Duodenal mucosa (tissue), 2 donors: ENCODE measurements at regions not wholly inside any gene's neighbourhood (a gene's known extent, or its start where the extent isn't known, plus 50 kb on each side); places are given as distances from the start of the nearest gene placed in this dataset.

Source experiments
- H3K27ac ChIP-seq: one replicate; pipeline ENCODE4 v1.7.0; 2013; ENCODE audit warnings: low read depth, low read length
- H3K27me3 ChIP-seq, 2 donors: one replicate each; pipeline ENCODE4 v1.7.0; 2013; ENCODE audit warnings: low read length in 2 of 2, control low read depth in 1 of 2; ENCODE audit not compliant: insufficient read depth in 2 of 2, control insufficient read depth in 1 of 2
- H3K36me3 ChIP-seq, 2 donors: one replicate each; pipeline ENCODE4 v1.7.0; 2013; ENCODE audit warnings: low read length in 2 of 2, control low read depth in 1 of 2; ENCODE audit not compliant: insufficient read depth in 2 of 2, control insufficient read depth in 1 of 2
- H3K4me1 ChIP-seq, 2 donors: one replicate each; pipeline ENCODE4 v1.7.0; 2013; ENCODE audit warnings: low read length in 2 of 2, control low read depth in 1 of 2; ENCODE audit not compliant: insufficient read depth in 2 of 2, control insufficient read depth in 1 of 2
- H3K4me3 ChIP-seq, 2 donors: one replicate each; pipeline ENCODE4 v1.7.0; 2013; ENCODE audit warnings: low read length in 2 of 2, low read depth in 1 of 2
- H3K9ac ChIP-seq, 2 donors: one replicate each; pipeline ENCODE4 v1.7.0; 2013; ENCODE audit warnings: low read length in 2 of 2, low read depth in 1 of 2
- H3K9me3 ChIP-seq, 2 donors: one replicate each; pipeline ENCODE4 v1.7.0; 2013; ENCODE audit warnings: low read length in 2 of 2, control low read depth in 1 of 2; ENCODE audit not compliant: control insufficient read depth in 1 of 2

- Histone ChIP-seq H3K4me3 (no peak overlapping the region), H3K9me3 (peaks cover 3 to 11% of the 10 kb centered on the region in 2 donors), H3K36me3 (no peaks in the 10 kb centered on the region), H3K27ac (no peak overlapping the region), H3K27me3 (peaks cover 0 to 3% of the 10 kb centered on the region in 2 donors), H3K9ac (no peak overlapping the region), H3K4me1 (no peaks in the 10 kb centered on the region)
Measured at GRCh38 chr7:98548971-98549370, 68.1 kb upstream of the NPTX2 start.

DNA sequence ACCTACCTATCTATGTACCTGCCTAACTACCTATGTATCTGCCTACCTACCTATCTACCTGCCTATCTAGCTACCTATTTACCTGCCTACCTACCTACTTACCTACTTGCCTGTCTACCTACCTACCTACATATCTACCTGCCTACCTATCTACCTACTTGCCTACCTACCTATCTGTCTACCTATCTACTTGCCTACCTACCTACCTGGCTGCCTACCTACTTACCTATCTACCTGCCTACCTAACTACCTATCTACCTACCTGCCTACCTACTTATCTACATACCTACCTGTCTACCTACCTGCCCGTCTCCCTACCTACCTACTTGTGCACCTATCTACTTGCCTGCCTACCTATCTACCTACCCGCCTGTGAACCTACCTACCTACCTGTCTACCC is 68.7 kb upstream of the NPTX2 start:
- no peaks in the 10 kb centered on the region for H3K4me1 ChIP-seq
- peaks cover 3 to 11% of the 10 kb centered on the region in 2 donors for H3K9me3 ChIP-seq
- H3K36me3 ChIP-seq: no peaks in the 10 kb centered on the region
- no peak overlapping the region for H3K27ac ChIP-seq
- H3K27me3 ChIP-seq: peaks cover 0 to 3% of the 10 kb centered on the region in 2 donors
- no peak overlapping the region for H3K9ac ChIP-seq
- H3K4me3 ChIP-seq: no peak overlapping the region

- H3K4me1 ChIP-seq: no peaks in the 10 kb centered on the region
Measured at GRCh38 chr7:98541101-98541500, 76.0 kb upstream of the NPTX2 start.

GRCh38 chr7:98539865-98540264 is 77.2 kb upstream of the NPTX2 start:
- Histone ChIP-seq H3K36me3 (no peaks in the 10 kb centered on the region), H3K4me3 (no peak overlapping the region), H3K27me3 (peaks cover 0 to 2% of the 10 kb centered on the region in 2 donors), H3K27ac (no peak overlapping the region), H3K4me1 (no peaks in the 10 kb centered on the region), H3K9ac (no peak overlapping the region), H3K9me3 (no peaks in the 10 kb centered on the region)

More at GRCh38 chr7:98541101-98541500, 76.0 kb upstream of the NPTX2 start:
- H3K4me3 ChIP-seq: no peak overlapping the region
- no peak overlapping the region for H3K27ac ChIP-seq
- H3K27me3 ChIP-seq: peaks cover 0 to 3% of the 10 kb centered on the region in 2 donors
- H3K9me3 ChIP-seq: no peaks in the 10 kb centered on the region
- no peaks in the 10 kb centered on the region for H3K36me3 ChIP-seq
- no peak overlapping the region for H3K9ac ChIP-seq

GRCh38 chr7:98536803-98537202 is 80.3 kb upstream of the NPTX2 start:
- H3K4me1 ChIP-seq: no peaks in the 10 kb centered on the region
- H3K9ac ChIP-seq: no peak overlapping the region
- H3K4me3 ChIP-seq: no peak overlapping the region
- H3K27ac ChIP-seq: no peak overlapping the region
- no peaks in the 10 kb centered on the region for H3K36me3 ChIP-seq
- no peaks in the 10 kb centered on the region for H3K9me3 ChIP-seq
- H3K27me3 ChIP-seq: no peaks in the 10 kb centered on the region

DNA sequence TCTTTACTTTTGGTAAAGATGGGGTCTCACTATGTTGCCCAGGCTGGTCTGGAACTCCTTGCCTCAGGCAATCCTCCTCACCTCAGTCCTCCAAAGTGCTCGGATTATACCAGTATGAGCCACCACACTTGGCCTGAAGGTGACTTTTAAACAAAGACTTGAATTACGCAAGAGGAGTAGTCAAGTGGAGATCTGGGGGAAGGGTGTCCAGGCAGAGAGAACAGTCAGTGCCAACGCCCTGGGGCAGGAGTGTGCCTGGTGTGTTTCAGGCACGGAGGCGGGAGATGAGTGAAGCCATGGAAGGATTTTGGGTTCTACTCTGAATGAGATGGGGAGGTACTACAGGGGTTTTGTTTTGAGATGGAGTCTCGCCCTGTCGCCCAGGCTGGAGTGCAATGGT is 82.6 kb upstream of the NPTX2 start:
- H3K27me3 ChIP-seq: no peaks in the 10 kb centered on the region
- no peak overlapping the region for H3K9ac ChIP-seq
- no peaks in the 10 kb centered on the region for H3K9me3 ChIP-seq
- no peak overlapping the region for H3K27ac ChIP-seq
- H3K4me3 ChIP-seq: no peak overlapping the region
- H3K36me3 ChIP-seq: no peaks in the 10 kb centered on the region
- H3K4me1 ChIP-seq: no peaks in the 10 kb centered on the region

DNA sequence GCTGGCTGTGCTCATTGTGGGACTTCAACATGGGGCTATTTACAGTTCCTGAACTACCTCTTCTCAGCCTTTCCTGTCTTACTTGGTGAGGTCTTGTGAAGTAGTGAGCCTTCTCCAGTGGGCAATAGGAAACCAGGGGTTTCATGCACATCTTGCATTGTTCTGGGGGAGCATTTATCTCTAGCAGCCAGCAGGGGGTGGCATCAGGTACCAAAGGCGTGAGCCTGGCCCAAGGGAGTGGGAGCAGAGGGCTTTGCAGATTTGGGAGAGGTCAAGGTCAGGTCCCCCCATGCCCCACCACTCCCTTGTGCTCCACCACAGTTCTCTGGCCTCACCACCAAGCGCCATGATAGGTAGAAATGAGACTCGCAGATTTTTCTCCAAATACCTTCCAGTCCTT is 85.4 kb upstream of the NPTX2 start:
- H3K27ac ChIP-seq: no peak overlapping the region

DNA sequence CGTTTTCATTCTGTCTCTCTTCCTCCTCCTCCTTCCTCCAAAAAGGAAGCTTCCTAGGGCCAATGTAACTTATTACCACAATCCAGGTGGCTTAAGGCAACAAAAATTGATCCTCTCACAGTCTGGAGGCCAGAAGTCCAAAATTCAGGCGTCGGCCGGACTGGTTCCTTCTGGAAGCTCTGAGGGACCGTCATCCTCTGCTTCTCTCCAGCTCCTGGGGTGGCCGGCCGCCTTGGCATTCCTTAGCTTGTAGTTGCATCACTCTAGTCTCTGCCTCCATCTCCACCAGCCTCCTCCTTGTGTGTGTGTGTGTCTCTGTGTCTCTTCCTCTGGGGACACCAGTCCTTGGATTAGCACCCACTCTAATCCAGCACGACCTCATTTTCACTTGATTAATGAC is 89.0 kb upstream of the NPTX2 start:
- no peaks in the 10 kb centered on the region for H3K9me3 ChIP-seq
- no peak overlapping the region for H3K4me3 ChIP-seq
- no peak overlapping the region for H3K9ac ChIP-seq
- no peaks in the 10 kb centered on the region for H3K27me3 ChIP-seq
- no peaks in the 10 kb centered on the region for H3K36me3 ChIP-seq
- H3K27ac ChIP-seq: no peak overlapping the region
- no peaks in the 10 kb centered on the region for H3K4me1 ChIP-seq

More for the DNA sequence above, 85.4 kb upstream of the NPTX2 start:
- Histone ChIP-seq H3K4me3 (no peak overlapping the region), H3K9ac (no peak overlapping the region), H3K36me3 (no peaks in the 10 kb centered on the region), H3K9me3 (no peaks in the 10 kb centered on the region), H3K4me1 (no peaks in the 10 kb centered on the region), H3K27me3 (no peaks in the 10 kb centered on the region)

DNA sequence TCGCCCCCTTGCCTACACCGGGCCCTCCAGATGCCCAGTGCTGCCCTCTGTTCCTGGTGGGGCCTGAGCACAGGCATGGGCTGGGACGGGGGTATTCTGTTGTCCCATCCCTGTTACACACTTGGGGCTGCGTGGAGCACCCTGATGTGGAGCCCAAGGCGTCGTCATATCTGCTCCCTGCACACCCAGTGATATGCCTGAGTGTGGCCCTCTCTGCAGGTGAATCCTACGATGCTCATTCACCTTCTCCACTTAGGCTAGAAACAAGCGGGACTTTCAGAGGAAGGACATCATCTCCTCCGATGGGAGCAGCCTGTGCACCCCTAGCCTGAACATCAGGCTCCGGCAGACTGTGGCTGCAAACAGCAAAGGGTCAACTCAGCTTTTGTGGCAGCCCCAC is 91.0 kb upstream of the NPTX2 start:
- H3K36me3 ChIP-seq: no peaks in the 10 kb centered on the region
- H3K9ac ChIP-seq: no peak overlapping the region
- no peaks in the 10 kb centered on the region for H3K27me3 ChIP-seq
- no peaks in the 10 kb centered on the region for H3K9me3 ChIP-seq
- no peak overlapping the region for H3K4me3 ChIP-seq
- H3K4me1 ChIP-seq: no peaks in the 10 kb centered on the region
- H3K27ac ChIP-seq: no peak overlapping the region

DNA sequence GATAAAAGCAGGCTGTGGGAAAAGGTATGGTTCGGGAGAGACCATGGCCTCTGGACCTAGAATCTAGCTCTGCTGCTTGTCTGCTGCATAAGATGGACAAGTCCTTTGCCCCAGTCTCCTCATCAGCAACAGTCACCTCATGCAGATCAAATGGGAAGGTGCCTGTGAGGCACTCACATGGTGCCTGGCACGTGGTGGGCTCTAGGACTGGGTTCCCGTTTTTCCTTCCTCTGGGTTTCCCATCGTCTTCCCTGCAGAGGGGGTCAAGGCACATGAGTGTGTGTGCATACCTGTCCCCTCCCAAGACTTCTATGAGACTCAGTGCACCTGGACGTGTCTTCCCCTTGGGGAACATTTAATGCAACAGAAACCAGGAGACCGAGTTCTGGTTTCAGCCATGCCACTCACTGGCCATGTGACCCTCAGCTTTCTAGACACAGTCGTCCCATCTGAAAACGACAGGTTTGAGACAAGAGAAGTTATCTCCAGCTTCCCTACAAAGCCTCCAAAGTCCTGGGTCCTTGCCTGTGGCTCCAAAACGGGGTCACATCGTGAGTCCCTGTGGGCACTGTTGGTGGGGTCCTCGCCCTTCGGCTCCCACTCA is 95.9 kb upstream of the NPTX2 start:
- no peak overlapping the region for H3K4me3 ChIP-seq
- no peaks in the 10 kb centered on the region for H3K36me3 ChIP-seq
- H3K9me3 ChIP-seq: no peaks in the 10 kb centered on the region
- H3K4me1 ChIP-seq: no peaks in the 10 kb centered on the region
- no peak overlapping the region for H3K27ac ChIP-seq
- no peaks in the 10 kb centered on the region for H3K27me3 ChIP-seq
- H3K9ac ChIP-seq: no peak overlapping the region
